Hippocampal formation (tissue), 2 donors: ENCODE measurements at regions not wholly inside any gene's neighbourhood (a gene's known extent, or its start where the extent isn't known, plus 50 kb on each side); places are given as distances from the start of the nearest gene placed in this dataset.
"Not testable (repeated sequence)": the region's sequence is repeated elsewhere in the genome, so short reads cannot be mapped to it uniquely, and the experiment has no call there.

ENCODE experiments used
- DNase-seq, 2 donors: peaks; one replicate each; lab custom pipeline; 2025; lab: John Stamatoyannopoulos, UW

- no peak for DNase-seq
Measured at GRCh38 chr21:22174746-22175145, 1176.5 kb downstream of the NCAM2 start.

GRCh38 chr21:22189278-22189677 is 1191.1 kb downstream of the NCAM2 start:
- no peak for DNase-seq

- no peak for DNase-seq
Measured at GRCh38 chr21:22191581-22191980, 1193.4 kb downstream of the NCAM2 start.

GRCh38 chr21:22192766-22193165 is 1194.6 kb downstream of the NCAM2 start:
- DNase-seq: no peak

GRCh38 chr21:22194986-22195385 is 1196.8 kb downstream of the NCAM2 start:
- DNase-seq: not testable (repeated sequence)

GRCh38 chr21:22200378-22201092 is 1202.3 kb downstream of the NCAM2 start:
- no peak for DNase-seq

- DNase-seq: no peak
Measured at GRCh38 chr21:22201126-22201525, 1202.9 kb downstream of the NCAM2 start.

- DNase-seq: no peak
Measured at GRCh38 chr21:22201669-22202068, 1203.5 kb downstream of the NCAM2 start.

GRCh38 chr21:22209304-22209700 is 1211.1 kb downstream of the NCAM2 start:
- DNase-seq: no peak

- DNase-seq: no peak
Measured at GRCh38 chr21:22211943-22212342, 1213.7 kb downstream of the NCAM2 start.

- DNase-seq: no peak
Measured at GRCh38 chr21:22223385-22223784, 1225.2 kb downstream of the NCAM2 start.

- no peak for DNase-seq
Measured at GRCh38 chr21:22224261-22224660, 1226.1 kb downstream of the NCAM2 start.

- DNase-seq: no peak
Measured at GRCh38 chr21:22225299-22225698, 1227.1 kb downstream of the NCAM2 start.

GRCh38 chr21:22231013-22231412 is 1232.8 kb downstream of the NCAM2 start:
- no peak for DNase-seq

- DNase-seq: no peak
Measured at GRCh38 chr21:22235866-22236590, 1237.8 kb downstream of the NCAM2 start.

- DNase-seq: no peak
Measured at GRCh38 chr21:22244516-22244915, 1246.3 kb downstream of the NCAM2 start.

GRCh38 chr21:22250355-22250754 is 1252.1 kb downstream of the NCAM2 start:
- DNase-seq: no peak

- DNase-seq: no peak
Measured at GRCh38 chr21:22253761-22254160, 1255.6 kb downstream of the NCAM2 start.

- no peak for DNase-seq
Measured at GRCh38 chr21:22258821-22259220, 1260.6 kb downstream of the NCAM2 start.

- DNase-seq: no peak
Measured at GRCh38 chr21:22260274-22260673, 1262.1 kb downstream of the NCAM2 start.

- DNase-seq: no peak
Measured at GRCh38 chr21:22263890-22264289, 1265.7 kb downstream of the NCAM2 start.

- no peak for DNase-seq
Measured at GRCh38 chr21:22277341-22277740, 1279.1 kb downstream of the NCAM2 start.

GRCh38 chr21:22278366-22278765 is 1280.2 kb downstream of the NCAM2 start:
- DNase-seq: no peak

GRCh38 chr21:22280851-22281250 is 1282.6 kb downstream of the NCAM2 start:
- DNase-seq: no peak
